ENCODE measurements at regions not wholly inside any gene's neighbourhood (a gene's known extent, or its start where the extent isn't known, plus 50 kb on each side); places are given as distances from the start of the nearest gene placed in this dataset.

GRCh38 chr12:89993632-89994031 lies 285.0 kb upstream of the ATP2B1 start:
- DNase-seq: no peak
- Mint-ChIP-seq H3K9me3 (no peaks in the 10 kb centered on the region), H3K27me3 (no peaks in the 10 kb centered on the region), H3K4me1 (ENCODE audit: low read depth) (peaks cover 22% of the 10 kb centered on the region), H3K36me3 (ENCODE audit: low read depth) (no peaks in the 10 kb centered on the region), H3K4me3 (no peak overlapping the region), H3K27ac (no peak overlapping the region)

GRCh38 chr12:89992668-89993451 lies 284.2 kb upstream of the ATP2B1 start:
- Mint-ChIP-seq H3K4me1 (ENCODE audit: low read depth) (peaks cover 22% of the 10 kb centered on the region), H3K9me3 (no peaks in the 10 kb centered on the region), H3K27me3 (no peaks in the 10 kb centered on the region), H3K27ac (no peak overlapping the region), H3K4me3 (no peak overlapping the region), H3K36me3 (ENCODE audit: low read depth) (no peaks in the 10 kb centered on the region)
- DNase-seq: no peak

- no peak overlapping the region for H3K4me3 Mint-ChIP-seq
- no peak overlapping the region for H3K27ac Mint-ChIP-seq
- no peak for DNase-seq
- H3K27me3 Mint-ChIP-seq: no peaks in the 10 kb centered on the region
- H3K4me1 Mint-ChIP-seq (ENCODE audit: low read depth): peaks cover 22% of the 10 kb centered on the region
- H3K36me3 Mint-ChIP-seq (ENCODE audit: low read depth): no peaks in the 10 kb centered on the region
- no peaks in the 10 kb centered on the region for H3K9me3 Mint-ChIP-seq
These were observed 283.4 kb upstream of the ATP2B1 start for GRCh38 chr12:89991807-89992590.

GRCh38 chr12:89988188-89988915 lies 279.7 kb upstream of the ATP2B1 start:
- no peaks in the 10 kb centered on the region for H3K27me3 Mint-ChIP-seq
- no peak for DNase-seq
- H3K27ac Mint-ChIP-seq: no peak overlapping the region
- H3K4me3 Mint-ChIP-seq: no peak overlapping the region
- H3K36me3 Mint-ChIP-seq (ENCODE audit: low read depth): no peaks in the 10 kb centered on the region
- peaks cover 21% of the 10 kb centered on the region for H3K4me1 Mint-ChIP-seq (ENCODE audit: low read depth)
- H3K9me3 Mint-ChIP-seq: no peaks in the 10 kb centered on the region

GRCh38 chr12:89985935-89986334 lies 277.3 kb upstream of the ATP2B1 start:
- DNase-seq: no peak
- Mint-ChIP-seq H3K4me3 (no peak overlapping the region), H3K36me3 (ENCODE audit: low read depth) (no peaks in the 10 kb centered on the region), H3K27ac (no peak overlapping the region), H3K4me1 (ENCODE audit: low read depth) (no peaks in the 10 kb centered on the region), H3K9me3 (no peaks in the 10 kb centered on the region), H3K27me3 (no peaks in the 10 kb centered on the region)

- no peaks in the 10 kb centered on the region for H3K9me3 Mint-ChIP-seq
- no peak overlapping the region for H3K4me3 Mint-ChIP-seq
- no peak overlapping the region for H3K27ac Mint-ChIP-seq
- no peaks in the 10 kb centered on the region for H3K4me1 Mint-ChIP-seq (ENCODE audit: low read depth)
- H3K36me3 Mint-ChIP-seq (ENCODE audit: low read depth): no peaks in the 10 kb centered on the region
- DNase-seq: no peak
- H3K27me3 Mint-ChIP-seq: no peaks in the 10 kb centered on the region
These were observed 276.2 kb upstream of the ATP2B1 start for GRCh38 chr12:89984846-89985245.

GRCh38 chr12:89983622-89984021 lies 275.0 kb upstream of the ATP2B1 start:
- Mint-ChIP-seq H3K27me3 (no peaks in the 10 kb centered on the region), H3K27ac (no peak overlapping the region), H3K9me3 (no peaks in the 10 kb centered on the region), H3K4me1 (ENCODE audit: low read depth) (no peaks in the 10 kb centered on the region), H3K4me3 (no peak overlapping the region), H3K36me3 (ENCODE audit: low read depth) (no peaks in the 10 kb centered on the region)
- DNase-seq: no peak

GRCh38 chr12:89980236-89980635 lies 271.6 kb upstream of the ATP2B1 start:
- H3K4me1 Mint-ChIP-seq (ENCODE audit: low read depth): peaks cover 2% of the 10 kb centered on the region
- H3K27ac Mint-ChIP-seq: no peak overlapping the region
- no peak for DNase-seq
- no peaks in the 10 kb centered on the region for H3K27me3 Mint-ChIP-seq
- no peaks in the 10 kb centered on the region for H3K36me3 Mint-ChIP-seq (ENCODE audit: low read depth)
- no peaks in the 10 kb centered on the region for H3K9me3 Mint-ChIP-seq
- no peak overlapping the region for H3K4me3 Mint-ChIP-seq

GRCh38 chr12:89977405-89978085 lies 268.9 kb upstream of the ATP2B1 start:
- Mint-ChIP-seq H3K27ac (no peak overlapping the region), H3K9me3 (no peaks in the 10 kb centered on the region), H3K4me1 (ENCODE audit: low read depth) (peaks cover 3% of the 10 kb centered on the region), H3K4me3 (no peak overlapping the region), H3K27me3 (no peaks in the 10 kb centered on the region), H3K36me3 (ENCODE audit: low read depth) (no peaks in the 10 kb centered on the region)
- no peak for DNase-seq

GRCh38 chr12:89976866-89977265 lies 268.2 kb upstream of the ATP2B1 start:
- H3K9me3 Mint-ChIP-seq: no peaks in the 10 kb centered on the region
- H3K4me1 Mint-ChIP-seq (ENCODE audit: low read depth): peaks cover 3% of the 10 kb centered on the region
- no peak overlapping the region for H3K27ac Mint-ChIP-seq
- no peaks in the 10 kb centered on the region for H3K27me3 Mint-ChIP-seq
- H3K4me3 Mint-ChIP-seq: no peak overlapping the region
- H3K36me3 Mint-ChIP-seq (ENCODE audit: low read depth): no peaks in the 10 kb centered on the region
- no peak for DNase-seq

GRCh38 chr12:89975574-89975973 lies 266.9 kb upstream of the ATP2B1 start:
- DNase-seq: no peak

GRCh38 chr12:89971880-89972279 lies 263.2 kb upstream of the ATP2B1 start:
- DNase-seq: no peak

More at GRCh38 chr12:89975574-89975973, 266.9 kb upstream of the ATP2B1 start:
- Mint-ChIP-seq H3K27me3 (no peaks in the 10 kb centered on the region), H3K4me3 (no peak overlapping the region), H3K4me1 (ENCODE audit: low read depth) (peaks cover 11% of the 10 kb centered on the region), H3K36me3 (ENCODE audit: low read depth) (no peaks in the 10 kb centered on the region), H3K9me3 (no peaks in the 10 kb centered on the region), H3K27ac (no peak overlapping the region)

GRCh38 chr12:89970722-89971121 lies 262.1 kb upstream of the ATP2B1 start:
- Mint-ChIP-seq H3K27me3 (no peaks in the 10 kb centered on the region), H3K36me3 (ENCODE audit: low read depth) (no peaks in the 10 kb centered on the region), H3K4me3 (no peak overlapping the region), H3K9me3 (no peaks in the 10 kb centered on the region), H3K4me1 (ENCODE audit: low read depth) (peaks cover 11% of the 10 kb centered on the region), H3K27ac (no peak overlapping the region)
- DNase-seq: no peak

More at GRCh38 chr12:89971880-89972279, 263.2 kb upstream of the ATP2B1 start:
- no peak overlapping the region for H3K27ac Mint-ChIP-seq
- H3K4me3 Mint-ChIP-seq: no peak overlapping the region
- H3K27me3 Mint-ChIP-seq: no peaks in the 10 kb centered on the region
- H3K4me1 Mint-ChIP-seq (ENCODE audit: low read depth): peaks cover 11% of the 10 kb centered on the region
- no peaks in the 10 kb centered on the region for H3K36me3 Mint-ChIP-seq (ENCODE audit: low read depth)
- no peaks in the 10 kb centered on the region for H3K9me3 Mint-ChIP-seq

- Mint-ChIP-seq H3K9me3 (no peaks in the 10 kb centered on the region), H3K4me3 (no peak overlapping the region), H3K4me1 (ENCODE audit: low read depth) (peaks cover 9% of the 10 kb centered on the region), H3K27me3 (no peaks in the 10 kb centered on the region), H3K27ac (no peak overlapping the region), H3K36me3 (ENCODE audit: low read depth) (no peaks in the 10 kb centered on the region)
- DNase-seq: no peak
These were observed 260.5 kb upstream of the ATP2B1 start for GRCh38 chr12:89969093-89969492.

Data from activated T-cell treated with anti-CD3 and anti-CD28 coated beads, Interleukin-2, amount 50 U/mL, for 24 hours (primary cell).